Urothelium cell line (cell line): ENCODE measurements at regions not wholly inside any gene's neighbourhood (a gene's known extent, or its start where the extent isn't known, plus 50 kb on each side); places are given as distances from the start of the nearest gene placed in this dataset.
A peak's percentile ranks its signal among the peaks of the same experiment; 100 is the strongest.

Source experiments
- DNase-seq: peaks from one replicate; pipeline ENCODE4 v3.0.0; 2011; ENCODE audit warnings: low spot score, mixed read lengths
- FAIRE-seq: peaks from 2 replicates; lab custom pipeline; 2011; peaks lifted over from hg19 to GRCh38; lab: Jason Lieb, UNC

GRCh38 chr20:11227602-11228001 is 553.8 kb upstream of the JAG1 start:
- DNase-seq (no peak), FAIRE-seq (peak; percentile 30)

GRCh38 chr20:11229772-11230171 is 556.0 kb upstream of the JAG1 start:
- peak; percentile 63 for FAIRE-seq

DNA sequence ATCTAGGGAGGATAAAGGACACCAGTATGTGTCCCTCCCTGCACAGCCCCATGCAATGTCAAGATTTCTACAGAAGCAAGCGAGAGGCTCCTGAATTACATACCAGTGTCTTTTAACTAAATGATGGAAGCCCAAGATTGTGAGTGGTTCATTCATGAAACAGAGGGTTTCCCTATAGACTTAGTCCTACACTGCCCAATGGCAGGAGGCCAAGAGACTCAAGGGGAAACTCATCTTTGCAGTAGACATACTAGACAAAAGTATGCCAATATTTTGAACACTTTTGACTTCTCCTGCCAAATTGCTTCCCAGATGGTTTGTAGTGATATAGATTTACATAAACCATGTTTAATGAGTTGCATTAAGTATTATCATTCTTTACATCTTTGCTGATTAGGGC is 557.2 kb upstream of the JAG1 start:
- DNase-seq (no peak), FAIRE-seq (no peak)

More at GRCh38 chr20:11229772-11230171, 556.0 kb upstream of the JAG1 start:
- DNase-seq = peak; percentile 59

DNA sequence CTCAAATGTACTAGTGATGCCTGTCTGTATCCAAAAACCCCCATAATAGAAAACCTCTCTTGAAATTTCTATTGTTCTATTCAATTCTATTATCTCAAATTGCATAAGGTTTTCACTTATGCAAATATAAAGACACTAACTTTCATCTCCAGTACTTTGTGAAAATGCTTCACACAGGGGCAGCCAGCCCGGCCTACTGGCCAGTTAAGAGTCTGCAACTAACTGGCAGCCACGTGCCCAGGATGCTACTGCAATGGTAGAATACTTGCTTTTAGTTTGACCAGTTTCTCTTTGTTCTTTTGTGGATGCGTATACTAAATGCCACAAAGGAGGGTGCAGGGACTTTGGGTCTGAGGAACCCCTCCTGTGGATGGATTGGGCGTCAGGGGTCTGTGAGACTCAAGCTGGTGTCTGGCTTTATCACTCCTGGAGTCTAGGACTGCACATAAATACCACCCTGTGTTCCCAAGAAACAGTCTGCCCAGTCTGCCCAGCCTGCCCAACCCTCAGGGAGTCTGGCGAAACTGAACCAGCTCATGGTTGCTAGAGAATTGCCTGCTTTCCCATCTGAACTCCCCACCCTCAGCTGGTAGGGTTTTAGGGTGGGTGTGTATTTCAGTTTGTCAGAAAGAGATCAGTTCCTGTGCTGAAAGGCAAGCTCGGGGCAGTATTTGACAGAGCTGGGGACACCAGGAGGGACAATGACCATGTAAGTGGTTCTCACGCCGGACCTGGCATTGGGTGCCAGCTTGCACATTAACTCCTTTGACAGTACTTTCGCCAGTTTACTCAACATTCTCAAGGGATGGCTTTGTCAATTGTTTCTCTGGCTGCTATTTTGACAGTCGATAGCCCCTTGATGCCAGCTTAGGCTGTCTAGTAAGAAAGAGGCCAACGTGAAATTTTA is 558.2 kb upstream of the JAG1 start:
- no peak for DNase-seq
- FAIRE-seq = no peak

DNA sequence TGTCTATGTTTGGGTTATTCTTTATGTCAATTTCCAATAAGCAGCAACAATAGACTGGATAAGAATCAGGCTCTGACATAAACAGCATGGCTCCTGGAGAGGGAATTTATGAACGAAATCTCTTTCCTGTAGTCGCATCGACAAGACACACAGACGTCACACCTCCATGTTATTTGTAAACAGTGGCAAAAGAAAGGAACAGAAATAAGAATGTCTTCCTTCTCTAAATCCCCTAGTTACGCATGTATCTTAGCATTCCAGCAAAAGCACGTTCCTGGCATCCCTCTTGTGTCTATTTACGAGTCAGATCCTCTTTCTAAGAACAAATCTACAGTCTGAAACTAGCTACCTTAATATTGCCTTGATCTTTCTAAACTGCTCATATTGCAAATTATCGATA is 559.1 kb upstream of the JAG1 start:
- DNase-seq (no peak), FAIRE-seq (no peak)

- FAIRE-seq (no peak), DNase-seq (no peak)
These were observed 560.4 kb upstream of the JAG1 start for GRCh38 chr20:11234181-11234580.

- FAIRE-seq (no peak), DNase-seq (no peak)
These were observed 560.8 kb upstream of the JAG1 start for GRCh38 chr20:11234608-11235007.

- peak; percentile 56 for DNase-seq
- no peak for FAIRE-seq
These were observed 561.3 kb upstream of the JAG1 start for GRCh38 chr20:11235058-11235457.

- DNase-seq (no peak), FAIRE-seq (no peak)
These were observed 568.5 kb upstream of the JAG1 start for GRCh38 chr20:11242320-11242719.

GRCh38 chr20:11245431-11245830 is 571.6 kb upstream of the JAG1 start:
- DNase-seq = no peak
- no peak for FAIRE-seq

DNA sequence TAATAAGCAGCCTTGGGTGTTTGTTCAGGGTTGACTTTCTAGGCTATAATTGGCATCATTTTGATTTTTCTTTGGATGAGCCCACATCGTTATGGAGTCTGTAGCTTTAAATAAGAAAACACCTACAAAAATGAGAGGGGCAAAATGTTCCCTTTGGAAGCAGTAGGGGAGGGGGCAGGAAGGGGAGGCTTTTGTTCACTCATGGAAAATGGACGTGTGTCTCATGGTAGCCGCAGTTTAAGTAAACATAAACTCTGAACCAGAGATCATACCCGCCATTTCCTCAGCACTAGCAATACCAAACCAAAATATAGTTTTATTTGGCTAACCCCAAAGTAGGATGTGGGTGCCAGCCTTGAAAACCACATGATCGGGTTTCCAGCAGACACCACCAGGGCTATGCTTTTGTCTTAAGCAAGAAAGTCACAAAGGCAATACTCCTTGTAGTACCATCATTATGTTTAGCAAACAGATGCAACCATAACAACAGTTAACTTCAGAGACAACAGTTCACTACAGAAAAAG is 572.5 kb upstream of the JAG1 start:
- DNase-seq (no peak), FAIRE-seq (no peak)

- no peak for FAIRE-seq
- DNase-seq = no peak
These were observed 573.5 kb upstream of the JAG1 start for GRCh38 chr20:11247046-11248010.

GRCh38 chr20:11248011-11248409 is 574.2 kb upstream of the JAG1 start:
- no peak for FAIRE-seq

GRCh38 chr20:11248687-11249638 is 575.2 kb upstream of the JAG1 start:
- FAIRE-seq = no peak
- no peak for DNase-seq

More at GRCh38 chr20:11248011-11248409, 574.2 kb upstream of the JAG1 start:
- DNase-seq = no peak

GRCh38 chr20:11249683-11250082 is 575.9 kb upstream of the JAG1 start:
- no peak for DNase-seq
- FAIRE-seq = no peak

- FAIRE-seq (no peak), DNase-seq (no peak)
These were observed 578.6 kb upstream of the JAG1 start for GRCh38 chr20:11252447-11252846.

GRCh38 chr20:11255455-11255854 is 581.7 kb upstream of the JAG1 start:
- no peak for FAIRE-seq

GRCh38 chr20:11255860-11256259 is 582.1 kb upstream of the JAG1 start:
- no peak for FAIRE-seq
- no peak for DNase-seq

More at GRCh38 chr20:11255455-11255854, 581.7 kb upstream of the JAG1 start:
- no peak for DNase-seq

- DNase-seq (no peak), FAIRE-seq (no peak)
These were observed 586.8 kb upstream of the JAG1 start for GRCh38 chr20:11260611-11261010.

DNA sequence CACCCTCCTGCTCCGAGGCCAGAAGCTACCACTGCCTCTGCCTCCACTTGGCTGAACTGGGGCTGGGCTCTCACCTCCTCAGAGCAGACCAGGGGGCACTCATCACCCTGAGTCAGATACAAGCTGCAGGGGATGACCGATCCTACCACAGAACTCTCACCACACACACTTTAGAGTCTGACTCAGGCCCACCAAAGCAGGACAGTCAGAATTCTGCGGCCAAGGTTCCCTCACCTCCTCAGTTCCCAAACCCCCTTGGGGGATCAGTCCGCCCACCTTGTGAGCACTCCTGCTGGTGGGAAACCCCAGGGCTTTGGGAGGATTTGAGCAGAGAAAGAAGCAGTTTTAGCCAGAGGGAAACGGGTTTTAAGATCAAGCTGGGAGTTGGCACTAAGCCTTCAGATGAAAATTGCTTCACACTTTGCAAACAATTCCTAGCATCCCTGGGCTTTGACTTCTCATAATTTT is 587.8 kb upstream of the JAG1 start:
- DNase-seq (peak; percentile 21), FAIRE-seq (no peak)
